ENCODE measurements at regions not wholly inside any gene's neighbourhood (a gene's known extent, or its start where the extent isn't known, plus 50 kb on each side); places are given as distances from the start of the nearest gene placed in this dataset.
"Not testable (repeated sequence)": the region's sequence is repeated elsewhere in the genome, so short reads cannot be mapped to it uniquely, and the experiment has no call there.

DNA sequence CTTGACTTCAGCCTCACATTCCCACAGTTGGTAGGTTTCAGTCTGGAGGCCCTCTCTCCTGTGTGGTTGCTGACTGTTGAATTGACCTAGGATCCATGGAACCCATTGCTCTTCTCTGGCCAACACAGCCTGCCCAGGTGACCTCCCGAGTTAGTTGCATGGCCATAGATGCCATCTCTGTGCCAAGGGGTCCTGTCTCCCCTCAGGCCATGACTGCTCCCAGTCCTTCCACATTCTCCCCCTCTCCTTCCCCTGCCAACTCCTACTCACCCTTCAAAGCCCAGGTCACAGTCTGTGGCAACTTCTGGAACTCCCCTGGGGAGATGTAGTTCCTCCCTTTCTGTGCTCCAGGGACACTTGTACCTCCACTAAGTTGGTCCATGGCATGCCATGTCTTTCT, 67.3 kb upstream of the GRB10 start:
- Histone ChIP-seq H3K4me3 (no peak overlapping the region), H3K27me3 (no peaks in the 10 kb centered on the region), H3K9me3 (ENCODE audit: low read depth) (no peaks in the 10 kb centered on the region), H3K4me1 (ENCODE audit: low read depth) (no peaks in the 10 kb centered on the region), H3K36me3 (no peaks in the 10 kb centered on the region), H3K27ac (no peak overlapping the region)
- TF ChIP-seq, protein P1, sequence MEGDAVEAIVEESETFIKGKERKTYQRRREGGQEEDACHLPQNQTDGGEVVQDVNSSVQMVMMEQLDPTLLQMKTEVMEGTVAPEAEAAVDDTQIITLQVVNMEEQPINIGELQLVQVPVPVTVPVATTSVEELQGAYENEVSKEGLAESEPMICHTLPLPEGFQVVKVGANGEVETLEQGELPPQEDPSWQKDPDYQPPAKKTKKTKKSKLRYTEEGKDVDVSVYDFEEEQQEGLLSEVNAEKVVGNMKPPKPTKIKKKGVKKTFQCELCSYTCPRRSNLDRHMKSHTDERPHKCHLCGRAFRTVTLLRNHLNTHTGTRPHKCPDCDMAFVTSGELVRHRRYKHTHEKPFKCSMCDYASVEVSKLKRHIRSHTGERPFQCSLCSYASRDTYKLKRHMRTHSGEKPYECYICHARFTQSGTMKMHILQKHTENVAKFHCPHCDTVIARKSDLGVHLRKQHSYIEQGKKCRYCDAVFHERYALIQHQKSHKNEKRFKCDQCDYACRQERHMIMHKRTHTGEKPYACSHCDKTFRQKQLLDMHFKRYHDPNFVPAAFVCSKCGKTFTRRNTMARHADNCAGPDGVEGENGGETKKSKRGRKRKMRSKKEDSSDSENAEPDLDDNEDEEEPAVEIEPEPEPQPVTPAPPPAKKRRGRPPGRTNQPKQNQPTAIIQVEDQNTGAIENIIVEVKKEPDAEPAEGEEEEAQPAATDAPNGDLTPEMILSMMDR (IDR thresholded peaks at IDR 0.05; ENCODE audit: low read depth, low read length) = no peak
- no peak for DNase-seq (ENCODE audit: low read depth in 1 of 2, low spot score in 1 of 2)

- Histone ChIP-seq H3K36me3 (no peaks in the 10 kb centered on the region), H3K27ac (no peak overlapping the region), H3K4me1 (ENCODE audit: low read depth) (no peaks in the 10 kb centered on the region), H3K27me3 (no peaks in the 10 kb centered on the region), H3K4me3 (no peak overlapping the region), H3K9me3 (ENCODE audit: low read depth) (no peaks in the 10 kb centered on the region)
- no peak for DNase-seq (ENCODE audit: low read depth in 1 of 2, low spot score in 1 of 2)
- TF ChIP-seq, protein P1 (IDR thresholded peaks at IDR 0.05; ENCODE audit: low read depth, low read length) = no peak
These were observed 65.5 kb upstream of the GRB10 start for GRCh38 chr7:50848203-50848602.

GRCh38 chr7:50844861-50845260, 62.2 kb upstream of the GRB10 start:
- H3K4me1 ChIP-seq (ENCODE audit: low read depth); H3K27me3 ChIP-seq; H3K4me3 ChIP-seq; H3K9me3 ChIP-seq (ENCODE audit: low read depth); DNase-seq (ENCODE audit: low read depth in 1 of 2, low spot score in 1 of 2); H3K27ac ChIP-seq; H3K36me3 ChIP-seq: not testable (repeated sequence)

DNA sequence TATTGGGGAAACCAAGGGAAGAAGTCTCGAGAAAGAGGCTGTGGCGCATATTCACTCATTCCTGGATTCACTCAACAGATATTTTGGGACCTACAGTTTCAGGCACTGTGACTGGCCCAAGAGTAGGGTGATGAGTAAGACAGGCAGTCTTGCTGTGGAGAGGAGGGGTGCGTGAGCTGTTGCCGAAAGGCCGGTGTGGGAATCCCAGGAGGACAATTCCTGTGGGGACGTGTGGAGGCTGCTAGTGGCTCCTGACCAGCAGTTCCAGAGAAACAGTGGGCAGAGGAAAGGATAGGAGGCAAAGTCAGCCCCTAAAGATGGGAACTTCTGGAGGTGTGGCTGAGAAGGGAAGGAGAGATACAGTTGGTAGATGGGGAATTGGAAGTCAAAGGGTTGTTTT, 59.3 kb upstream of the GRB10 start:
- H3K4me1 ChIP-seq (ENCODE audit: low read depth) = no peaks in the 10 kb centered on the region

GRCh38 chr7:50838675-50839377, 56.1 kb upstream of the GRB10 start:
- DNase-seq (ENCODE audit: low read depth in 1 of 2, low spot score in 1 of 2) = peak in 1 of 2 donors; percentile 67
- H3K4me1 ChIP-seq (ENCODE audit: low read depth) = no peaks in the 10 kb centered on the region
- H3K27ac ChIP-seq = no peak overlapping the region
- TF ChIP-seq, protein P1 (IDR thresholded peaks at IDR 0.05; ENCODE audit: low read depth, low read length) = no peak
- no peaks in the 10 kb centered on the region for H3K27me3 ChIP-seq
- no peaks in the 10 kb centered on the region for H3K36me3 ChIP-seq
- no peaks in the 10 kb centered on the region for H3K9me3 ChIP-seq (ENCODE audit: low read depth)
- no peak overlapping the region for H3K4me3 ChIP-seq

More for the DNA sequence above, 59.3 kb upstream of the GRB10 start:
- Histone ChIP-seq H3K36me3 (no peaks in the 10 kb centered on the region), H3K27ac (no peak overlapping the region), H3K27me3 (no peaks in the 10 kb centered on the region), H3K9me3 (ENCODE audit: low read depth) (no peaks in the 10 kb centered on the region), H3K4me3 (no peak overlapping the region)
- TF ChIP-seq, protein P1 (IDR thresholded peaks at IDR 0.05; ENCODE audit: low read depth, low read length) = no peak
- no peak for DNase-seq (ENCODE audit: low read depth in 1 of 2, low spot score in 1 of 2)

- Histone ChIP-seq H3K36me3 (no peaks in the 10 kb centered on the region), H3K4me3 (no peak overlapping the region), H3K27me3 (no peaks in the 10 kb centered on the region), H3K4me1 (ENCODE audit: low read depth) (no peaks in the 10 kb centered on the region), H3K9me3 (ENCODE audit: low read depth) (no peaks in the 10 kb centered on the region), H3K27ac (no peak overlapping the region)
- DNase-seq (ENCODE audit: low read depth in 1 of 2, low spot score in 1 of 2) = peak in 1 of 2 donors; percentile 48
- TF ChIP-seq, protein P1 (IDR thresholded peaks at IDR 0.05; ENCODE audit: low read depth, low read length) = no peak
These were observed 55.3 kb upstream of the GRB10 start for GRCh38 chr7:50837965-50838364.

Data from cardiac muscle cell (in vitro differentiated cells and primary cell).